ENCODE measurements at regions not wholly inside any gene's neighbourhood (a gene's known extent, or its start where the extent isn't known, plus 50 kb on each side); places are given as distances from the start of the nearest gene placed in this dataset.

- no peak for DNase-seq (ENCODE audit: low read depth, low spot score)
- TF ChIP-seq, protein P1, sequence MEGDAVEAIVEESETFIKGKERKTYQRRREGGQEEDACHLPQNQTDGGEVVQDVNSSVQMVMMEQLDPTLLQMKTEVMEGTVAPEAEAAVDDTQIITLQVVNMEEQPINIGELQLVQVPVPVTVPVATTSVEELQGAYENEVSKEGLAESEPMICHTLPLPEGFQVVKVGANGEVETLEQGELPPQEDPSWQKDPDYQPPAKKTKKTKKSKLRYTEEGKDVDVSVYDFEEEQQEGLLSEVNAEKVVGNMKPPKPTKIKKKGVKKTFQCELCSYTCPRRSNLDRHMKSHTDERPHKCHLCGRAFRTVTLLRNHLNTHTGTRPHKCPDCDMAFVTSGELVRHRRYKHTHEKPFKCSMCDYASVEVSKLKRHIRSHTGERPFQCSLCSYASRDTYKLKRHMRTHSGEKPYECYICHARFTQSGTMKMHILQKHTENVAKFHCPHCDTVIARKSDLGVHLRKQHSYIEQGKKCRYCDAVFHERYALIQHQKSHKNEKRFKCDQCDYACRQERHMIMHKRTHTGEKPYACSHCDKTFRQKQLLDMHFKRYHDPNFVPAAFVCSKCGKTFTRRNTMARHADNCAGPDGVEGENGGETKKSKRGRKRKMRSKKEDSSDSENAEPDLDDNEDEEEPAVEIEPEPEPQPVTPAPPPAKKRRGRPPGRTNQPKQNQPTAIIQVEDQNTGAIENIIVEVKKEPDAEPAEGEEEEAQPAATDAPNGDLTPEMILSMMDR (IDR thresholded peaks at IDR 0.05; ENCODE audit: low read depth, low read length), result no peak
- Histone ChIP-seq H3K9me3 (ENCODE audit: control insufficient read depth, insufficient read depth, low read length) (no peaks in the 10 kb centered on the region; the same call in 1 of the 2 replicates), H3K27me3 (ENCODE audit: control insufficient read depth, insufficient read depth, low read length) (no peaks in the 10 kb centered on the region), H3K4me3 (ENCODE audit: low read depth, low read length) (no peak overlapping the region), H3K27ac (ENCODE audit: low read depth, low read length) (no peak overlapping the region)
- ChIA-PET POLR2A (no interaction called here), CTCF (no interaction called here)
These were observed 126.4 kb upstream of the GAS1 start for GRCh38 chr9:87073692-87074091.

GRCh38 chr9:87075537-87075936 lies 128.2 kb upstream of the GAS1 start:
- no peaks in the 10 kb centered on the region; the same call in 1 of the 2 replicates for H3K9me3 ChIP-seq (ENCODE audit: control insufficient read depth, insufficient read depth, low read length)
- ChIA-PET POLR2A (no interaction called here), CTCF (no interaction called here)
- no peak for DNase-seq (ENCODE audit: low read depth, low spot score)
- no peak overlapping the region for H3K4me3 ChIP-seq (ENCODE audit: low read depth, low read length)
- H3K27me3 ChIP-seq (ENCODE audit: control insufficient read depth, insufficient read depth, low read length), result no peaks in the 10 kb centered on the region
- H3K27ac ChIP-seq (ENCODE audit: low read depth, low read length), result no peak overlapping the region
- TF ChIP-seq, protein P1 (IDR thresholded peaks at IDR 0.05; ENCODE audit: low read depth, low read length), result no peak

- TF ChIP-seq, protein P1 (IDR thresholded peaks at IDR 0.05; ENCODE audit: low read depth, low read length), result no peak
- H3K4me3 ChIP-seq (ENCODE audit: low read depth, low read length), result no peak overlapping the region
- POLR2A ChIA-PET, result no interaction called here
- no peak for DNase-seq (ENCODE audit: low read depth, low spot score)
- CTCF ChIA-PET, result no interaction called here
- H3K27me3 ChIP-seq (ENCODE audit: control insufficient read depth, insufficient read depth, low read length), result no peaks in the 10 kb centered on the region
- no peak overlapping the region for H3K27ac ChIP-seq (ENCODE audit: low read depth, low read length)
- H3K9me3 ChIP-seq (ENCODE audit: control insufficient read depth, insufficient read depth, low read length), result no peaks in the 10 kb centered on the region; the same call in 1 of the 2 replicates
These were observed 129.5 kb upstream of the GAS1 start for GRCh38 chr9:87076825-87077224.

GRCh38 chr9:87077986-87078385 lies 130.7 kb upstream of the GAS1 start:
- Histone ChIP-seq H3K9me3 (ENCODE audit: control insufficient read depth, insufficient read depth, low read length) (no peaks in the 10 kb centered on the region), H3K27me3 (ENCODE audit: control insufficient read depth, insufficient read depth, low read length) (no peaks in the 10 kb centered on the region), H3K4me3 (ENCODE audit: low read depth, low read length) (no peak overlapping the region), H3K27ac (ENCODE audit: low read depth, low read length) (no peak overlapping the region)
- TF ChIP-seq, protein P1 (IDR thresholded peaks at IDR 0.05; ENCODE audit: low read depth, low read length), result no peak
- CTCF ChIA-PET, result no interaction called here
- DNase-seq (ENCODE audit: low read depth, low spot score), result no peak
- POLR2A ChIA-PET, result no interaction called here

DNA sequence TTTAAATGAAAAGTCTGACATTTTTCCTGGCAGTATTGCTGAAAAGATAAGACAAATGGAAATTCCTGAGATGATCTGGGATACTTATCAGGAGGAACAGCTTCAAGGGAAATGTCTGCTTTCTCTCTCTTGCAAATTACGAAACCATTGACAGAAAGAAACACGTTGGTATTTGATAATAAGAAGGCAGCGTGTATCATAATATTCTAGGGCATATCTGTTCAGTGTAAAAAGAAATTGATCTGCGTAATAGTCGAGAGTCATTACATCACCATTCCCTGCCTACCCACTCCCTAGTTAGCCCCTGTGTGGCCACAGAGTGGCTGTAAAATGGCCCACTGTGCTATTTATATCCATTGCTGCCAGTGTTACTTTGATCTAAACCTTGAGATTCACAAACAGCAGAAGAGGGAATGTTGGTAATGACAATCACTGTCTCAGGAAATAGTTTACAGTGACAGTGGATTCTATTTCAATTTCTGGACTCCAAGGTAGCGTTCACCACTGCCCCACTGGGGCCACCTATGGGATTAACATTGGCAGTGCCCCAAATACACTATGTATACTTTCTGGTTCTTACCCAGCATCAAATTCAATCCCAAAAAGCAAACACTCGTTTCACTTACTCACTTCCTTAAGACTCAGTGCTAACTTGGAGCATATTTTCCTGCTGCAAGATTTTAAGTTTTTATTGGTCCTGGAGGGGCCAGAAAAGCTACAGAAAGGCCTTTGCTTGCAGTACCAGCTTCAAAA lies 133.4 kb upstream of the GAS1 start:
- ChIA-PET POLR2A (no interaction called here), CTCF (no interaction called here)
- TF ChIP-seq, protein P1 (IDR thresholded peaks at IDR 0.05; ENCODE audit: low read depth, low read length), result no peak
- Histone ChIP-seq H3K4me3 (ENCODE audit: low read depth, low read length) (no peak overlapping the region), H3K27ac (ENCODE audit: low read depth, low read length) (no peak overlapping the region), H3K9me3 (ENCODE audit: control insufficient read depth, insufficient read depth, low read length) (peaks cover 10% of the 10 kb centered on the region; the same call in 1 of the 2 replicates), H3K27me3 (ENCODE audit: control insufficient read depth, insufficient read depth, low read length) (no peaks in the 10 kb centered on the region)
- no peak for DNase-seq (ENCODE audit: low read depth, low spot score)
